EH (cell line): ENCODE measurements at regions not wholly inside any gene's neighbourhood (a gene's known extent, or its start where the extent isn't known, plus 50 kb on each side); places are given as distances from the start of the nearest gene placed in this dataset.

Experiments
- DNase-seq: peaks from one replicate; pipeline ENCODE4 v3.0.0-alpha.2; 2015; ENCODE audit warnings: low read depth

DNA sequence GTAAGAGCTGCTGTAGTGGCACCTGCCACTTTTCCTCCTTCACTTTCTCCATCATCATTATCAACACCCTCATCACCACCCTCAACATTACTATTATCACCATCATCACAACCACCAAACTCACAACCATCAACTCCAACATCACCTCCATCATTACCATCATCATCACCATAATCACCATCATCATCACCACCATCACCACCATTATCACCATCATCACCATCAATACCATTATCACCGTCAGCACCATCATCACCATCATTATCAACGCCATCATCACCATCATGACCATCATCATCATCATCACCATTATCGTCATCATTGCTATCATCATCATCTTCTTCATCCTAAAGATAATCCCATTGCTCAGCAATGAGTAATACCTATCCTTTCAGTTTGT lies 255.8 kb downstream of the CYRIA start:
- DNase-seq, result no peak

DNA sequence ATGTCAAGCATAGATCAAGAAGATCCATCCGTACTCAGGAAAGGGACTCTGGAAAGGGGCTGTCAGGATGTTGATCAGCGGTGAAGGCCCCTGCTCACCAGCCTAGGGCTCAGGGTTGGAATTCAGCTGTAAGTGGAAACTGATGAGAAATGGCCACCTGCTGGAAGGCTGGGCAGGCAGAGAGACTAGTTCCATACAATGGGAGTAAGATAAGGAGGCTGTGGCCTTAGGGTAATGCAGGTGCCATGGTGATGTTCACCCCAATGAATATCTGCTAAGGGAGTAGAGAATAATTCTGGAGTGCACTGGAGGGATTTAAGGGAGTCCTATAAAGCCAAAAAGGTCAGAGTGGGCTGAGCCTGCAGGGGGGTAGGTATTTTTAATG lies 256.6 kb downstream of the CYRIA start:
- DNase-seq, result no peak

DNA sequence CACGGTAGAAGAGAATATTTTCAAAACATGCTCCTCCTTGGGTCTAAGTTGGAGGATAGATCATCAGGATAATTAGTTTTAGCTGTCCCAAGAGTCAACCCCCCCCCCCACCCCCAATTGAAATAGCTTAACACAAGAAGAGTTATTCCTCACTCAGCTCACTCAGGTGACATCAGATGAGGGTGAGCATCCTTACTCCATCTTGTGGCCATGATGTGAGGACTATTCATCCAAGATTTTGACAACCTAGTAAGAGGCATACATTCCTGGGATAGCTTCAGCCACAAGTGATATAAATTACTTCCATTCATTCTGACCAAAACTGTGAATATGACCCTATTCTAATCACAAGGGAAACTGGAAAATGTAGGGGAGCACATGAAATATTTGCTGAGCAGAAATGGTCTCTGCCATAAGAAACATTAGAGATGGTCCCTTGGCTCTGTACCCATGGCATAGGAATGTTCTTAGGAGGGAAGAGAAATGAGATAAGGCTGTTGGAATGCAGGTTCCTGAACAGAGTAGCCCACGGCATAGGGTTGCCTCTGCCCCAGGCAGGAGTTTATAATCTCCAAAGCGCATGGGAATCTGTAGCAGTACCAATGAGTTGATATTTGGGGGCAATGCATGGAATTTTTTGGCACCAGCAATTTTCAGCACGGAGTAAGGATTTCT lies 257.2 kb downstream of the CYRIA start:
- no peak for DNase-seq

DNA sequence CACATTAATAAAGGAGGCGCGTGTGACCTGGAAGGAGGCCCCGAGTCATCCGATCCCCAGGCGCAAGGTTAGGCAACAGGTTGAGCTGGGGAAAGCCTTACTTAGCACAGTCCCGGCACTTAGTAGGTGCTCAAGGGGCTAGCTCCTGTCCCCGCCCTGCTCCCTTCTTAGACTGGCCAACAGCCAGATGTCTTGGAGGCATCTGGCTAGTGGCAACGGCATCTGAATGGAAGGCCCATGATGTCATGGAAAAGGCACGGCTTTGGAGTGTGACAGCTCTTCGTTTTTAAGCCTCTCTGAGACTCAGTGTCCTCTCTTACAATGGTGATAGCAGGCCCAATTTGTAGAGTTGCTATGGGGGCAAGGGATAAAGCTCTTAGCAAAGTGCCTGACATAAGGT lies 258.3 kb downstream of the CYRIA start:
- no peak for DNase-seq

DNA sequence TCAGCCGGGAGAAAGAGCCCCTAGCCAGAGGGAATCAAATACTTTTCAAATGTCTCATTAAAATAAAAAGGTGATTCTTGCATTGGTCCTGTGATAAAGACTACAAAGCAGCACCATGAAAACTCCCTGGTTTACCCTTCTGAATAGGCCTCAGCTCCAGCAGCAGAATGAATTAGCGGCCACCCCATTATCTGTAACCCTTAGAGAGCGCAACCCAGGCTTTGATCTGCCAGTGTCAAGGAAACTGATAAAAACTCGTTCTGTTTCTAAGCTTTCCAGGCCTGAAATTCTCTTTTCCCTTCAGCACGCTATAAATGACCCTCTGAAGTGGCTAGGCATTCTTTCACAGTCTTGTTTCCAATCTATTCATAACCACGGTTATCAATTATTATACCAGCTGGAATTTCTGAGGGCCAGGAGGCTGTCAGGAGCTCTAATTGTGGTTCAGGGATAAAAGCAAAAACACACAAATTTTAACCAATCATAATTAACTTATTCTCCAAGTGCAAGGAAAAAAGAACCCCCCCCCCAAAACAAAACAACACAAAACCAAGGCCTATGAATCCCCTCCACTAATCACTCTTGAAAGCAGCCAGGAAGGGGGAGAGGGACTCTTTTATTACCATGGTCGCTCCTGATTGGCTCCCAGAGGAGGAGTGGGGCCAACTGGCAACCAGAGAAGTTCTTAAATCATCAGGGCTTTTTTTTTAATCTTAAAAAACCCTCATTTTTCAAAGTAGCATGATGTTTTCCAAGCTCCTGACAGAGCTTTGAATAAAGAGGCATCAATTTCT lies 258.9 kb downstream of the CYRIA start:
- no peak for DNase-seq

DNA sequence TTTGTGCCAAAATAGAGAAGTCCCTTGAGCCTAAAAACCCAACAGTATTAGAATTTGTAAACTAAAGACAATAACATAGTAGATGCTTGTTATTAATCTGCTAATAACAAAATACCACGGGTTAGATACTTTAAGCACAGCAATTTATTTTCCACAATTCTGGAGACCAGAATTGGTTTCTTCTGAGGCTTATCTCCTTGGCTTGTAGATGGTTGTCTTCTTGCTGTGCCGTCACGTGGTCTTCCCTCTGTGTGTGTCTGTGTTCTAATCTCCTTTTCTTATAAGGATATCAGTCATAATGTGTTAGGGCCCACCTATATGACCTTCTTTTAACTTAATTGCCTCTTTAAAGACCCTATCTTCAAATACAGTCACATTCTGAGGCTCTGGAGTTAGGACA lies 260.1 kb downstream of the CYRIA start:
- no peak for DNase-seq

DNA sequence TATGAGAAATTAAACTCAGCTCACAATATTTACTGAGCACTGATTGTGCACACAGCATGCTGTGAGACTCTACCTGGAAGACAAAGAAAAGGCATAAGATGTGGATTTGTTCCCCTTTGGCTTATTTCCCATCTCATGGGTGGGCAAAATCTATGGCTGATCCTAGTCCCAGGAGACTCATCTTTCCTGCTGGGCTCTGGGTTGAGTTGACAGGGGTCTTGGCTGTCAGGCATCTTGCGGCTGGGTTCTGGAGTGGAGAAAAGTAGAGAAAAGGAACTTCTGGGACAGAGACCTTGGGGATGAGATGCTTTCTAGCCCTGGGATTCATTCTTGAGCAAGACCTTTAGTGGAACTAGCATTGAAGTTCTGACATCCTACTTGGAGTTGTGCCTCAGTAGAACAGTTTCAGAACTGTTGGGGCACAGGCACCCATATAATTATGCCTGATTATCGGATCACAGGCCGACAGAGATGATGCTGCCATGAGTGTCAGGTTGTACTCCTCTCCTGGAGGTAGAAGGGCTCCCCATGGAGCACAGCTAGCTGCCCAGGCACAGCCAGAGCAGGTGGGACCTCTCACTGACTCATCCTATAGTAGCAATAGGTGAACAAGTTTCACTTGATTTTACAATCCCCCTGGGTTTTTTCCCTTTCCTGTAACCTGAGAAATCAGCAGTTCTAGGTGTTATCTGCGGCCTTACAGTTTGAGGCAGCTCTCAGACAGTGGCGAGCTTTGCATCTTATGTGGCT lies 260.9 kb downstream of the CYRIA start:
- DNase-seq, result no peak

DNA sequence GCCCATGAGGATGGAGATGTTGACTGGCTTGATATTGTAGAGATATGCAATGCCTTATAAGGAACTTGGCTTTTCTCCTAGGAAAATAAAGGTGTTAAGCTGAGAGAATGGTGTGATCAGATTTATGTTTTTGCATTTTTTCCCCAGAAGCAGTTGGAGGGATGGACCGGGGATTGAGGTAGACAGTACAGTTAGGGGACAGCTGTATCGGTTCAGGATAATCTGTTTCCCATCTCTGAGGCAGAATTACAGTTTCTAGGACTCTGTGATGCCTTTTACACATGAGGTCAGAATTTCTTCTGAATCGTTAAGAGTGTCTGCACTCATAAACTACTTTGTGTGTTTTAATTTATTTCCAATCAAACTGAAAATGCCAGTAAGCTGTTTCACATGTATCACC lies 261.5 kb downstream of the CYRIA start:
- no peak for DNase-seq

DNA sequence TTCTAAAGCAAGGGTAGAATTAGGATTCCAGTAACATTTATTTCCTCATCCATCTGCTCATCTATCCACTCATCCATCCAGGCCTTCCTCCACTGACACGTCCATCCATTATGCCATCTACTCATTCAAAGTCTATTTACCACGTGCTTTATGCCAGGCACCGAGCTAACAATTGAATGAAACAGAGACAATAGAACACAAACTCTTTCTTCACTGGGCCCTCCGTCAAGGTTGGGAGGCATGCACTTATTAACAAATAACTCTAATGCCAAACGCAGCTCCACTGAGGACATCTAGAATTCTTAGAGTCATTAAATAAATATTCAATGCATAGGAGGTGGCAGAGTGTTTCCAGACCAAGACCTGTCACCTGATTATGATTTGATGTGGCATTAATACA lies 262.7 kb downstream of the CYRIA start:
- DNase-seq, result no peak

DNA sequence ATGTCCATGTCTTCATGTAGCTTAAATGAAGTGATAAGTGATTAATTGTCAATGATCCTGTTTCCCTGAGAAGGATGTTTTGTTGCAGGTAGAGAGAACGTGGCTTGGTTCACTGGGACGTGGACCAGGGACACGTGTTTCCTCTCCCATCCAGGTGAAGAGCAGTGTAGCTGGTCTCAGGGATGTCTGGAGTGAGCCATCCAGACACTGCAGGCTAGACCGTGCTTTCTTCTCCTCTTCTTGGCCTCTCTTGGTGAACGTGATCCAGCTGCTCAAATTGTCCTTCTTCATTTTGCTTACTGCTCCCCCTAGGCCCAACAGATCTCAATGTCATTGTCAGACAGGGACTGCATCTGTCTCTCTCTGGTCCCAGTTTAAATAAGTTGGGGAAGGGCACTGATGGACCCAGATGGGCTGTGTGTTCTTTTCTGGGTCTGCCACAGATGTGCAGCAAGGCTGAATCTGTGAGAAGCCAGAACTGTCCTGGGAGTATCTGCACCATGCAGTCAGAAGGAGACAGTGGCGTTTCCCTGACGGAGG lies 263.8 kb downstream of the CYRIA start:
- DNase-seq, result no peak

DNA sequence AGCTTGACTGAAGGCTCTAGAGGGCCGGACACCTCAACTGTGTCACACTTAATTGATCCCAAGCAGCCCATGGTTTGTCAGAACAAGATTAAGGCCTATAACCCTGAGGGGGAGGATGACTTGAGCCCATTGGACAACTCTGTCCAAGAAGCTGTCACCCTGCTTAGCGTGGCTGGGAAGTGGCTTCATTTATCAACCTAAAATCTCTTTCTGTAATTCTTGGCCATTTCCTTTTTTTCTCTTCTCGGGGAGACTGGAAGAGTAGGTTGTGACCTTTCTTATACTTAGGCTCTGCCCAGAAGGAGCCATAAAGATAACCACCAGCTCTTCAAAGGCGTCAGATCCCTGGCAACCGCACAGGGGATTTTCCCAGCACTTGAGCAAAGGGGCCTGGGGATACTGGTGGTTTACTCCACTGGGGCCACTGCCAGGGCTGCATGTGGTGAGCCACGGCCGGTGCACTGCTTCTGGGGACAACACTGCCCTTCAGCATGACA lies 265.5 kb downstream of the CYRIA start:
- DNase-seq, result no peak

DNA sequence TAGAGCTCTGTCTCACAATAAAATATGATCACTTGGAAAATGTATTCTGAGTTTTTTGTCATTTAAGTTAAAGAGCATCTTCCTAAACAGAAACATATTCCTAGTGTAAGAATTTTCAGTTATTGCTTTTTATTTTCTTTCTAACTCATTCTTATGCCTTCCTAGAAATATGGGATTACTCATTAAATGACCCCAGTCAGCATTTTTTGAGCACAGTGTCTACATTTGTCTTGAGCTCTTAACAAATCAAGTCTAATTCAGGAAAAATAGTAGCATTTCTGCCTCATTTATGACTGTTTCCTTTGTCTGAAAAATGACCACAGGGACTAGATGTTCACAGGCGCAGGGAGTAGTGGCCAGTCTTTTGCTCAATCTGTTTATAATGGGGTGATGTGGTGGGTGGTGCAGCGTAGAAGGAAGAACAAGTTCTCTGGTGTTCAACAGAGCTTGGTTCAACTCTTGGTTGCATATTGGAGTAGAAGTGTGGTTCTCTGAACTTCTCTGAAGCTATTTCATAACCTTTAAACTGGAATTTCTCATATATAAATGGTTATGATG lies 267.1 kb downstream of the CYRIA start:
- DNase-seq, result no peak

DNA sequence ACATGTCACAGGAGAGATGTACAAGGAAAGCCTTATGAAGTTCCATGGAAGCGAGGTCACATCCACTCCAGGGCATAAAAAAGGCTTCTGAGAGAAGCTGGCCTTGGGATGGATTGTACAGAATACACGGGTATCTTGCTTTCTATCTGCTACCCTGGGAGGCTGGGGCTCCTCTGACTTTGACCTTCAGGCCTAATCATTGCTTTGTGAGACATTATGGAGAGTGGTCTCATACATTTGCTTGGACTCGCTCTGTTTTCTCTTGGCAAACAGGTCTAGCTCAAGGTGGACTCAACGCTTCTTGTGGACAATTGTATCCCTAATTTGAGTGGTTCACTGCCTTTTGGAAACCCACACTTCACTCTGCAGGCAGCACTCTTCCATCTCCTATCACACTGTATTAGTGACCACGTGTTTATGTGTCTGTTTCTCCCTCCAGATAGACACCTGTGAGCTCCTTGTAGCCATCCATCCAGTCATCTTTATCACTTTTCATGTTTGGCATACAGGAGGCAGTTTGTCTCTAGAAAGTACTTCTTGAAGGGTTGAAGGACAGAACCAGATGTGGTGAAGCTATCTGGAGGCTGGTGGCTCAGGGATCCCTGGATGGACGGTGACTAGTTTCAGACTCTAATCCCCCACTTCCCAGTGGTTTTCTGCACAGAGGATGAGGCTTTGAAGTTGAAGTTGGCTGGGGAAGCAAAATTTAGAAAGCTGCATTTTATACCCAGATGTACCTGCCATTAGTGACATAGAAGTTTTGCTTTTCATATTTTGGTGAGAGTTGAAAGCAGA lies 267.8 kb downstream of the CYRIA start:
- DNase-seq, result no peak

DNA sequence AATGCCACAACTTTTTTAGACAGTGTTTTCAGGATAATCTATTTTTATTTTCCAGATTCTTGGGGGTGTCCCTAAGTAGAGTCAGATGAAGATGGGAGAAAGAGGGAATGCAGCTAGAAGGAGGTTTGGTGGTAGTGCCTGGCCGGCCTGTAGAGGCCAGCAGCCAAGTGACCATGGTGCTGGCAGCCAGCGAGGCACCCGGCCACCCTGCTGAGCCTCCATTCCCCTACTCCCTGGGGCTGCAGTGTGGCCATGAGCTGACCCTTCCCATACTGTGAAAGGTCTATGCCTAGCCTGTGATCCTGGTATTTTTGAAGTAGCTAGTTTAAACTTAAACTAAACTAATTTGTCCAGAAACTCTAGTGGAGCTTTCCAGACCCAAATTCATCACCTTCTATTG lies 268.6 kb downstream of the CYRIA start:
- DNase-seq, result no peak

DNA sequence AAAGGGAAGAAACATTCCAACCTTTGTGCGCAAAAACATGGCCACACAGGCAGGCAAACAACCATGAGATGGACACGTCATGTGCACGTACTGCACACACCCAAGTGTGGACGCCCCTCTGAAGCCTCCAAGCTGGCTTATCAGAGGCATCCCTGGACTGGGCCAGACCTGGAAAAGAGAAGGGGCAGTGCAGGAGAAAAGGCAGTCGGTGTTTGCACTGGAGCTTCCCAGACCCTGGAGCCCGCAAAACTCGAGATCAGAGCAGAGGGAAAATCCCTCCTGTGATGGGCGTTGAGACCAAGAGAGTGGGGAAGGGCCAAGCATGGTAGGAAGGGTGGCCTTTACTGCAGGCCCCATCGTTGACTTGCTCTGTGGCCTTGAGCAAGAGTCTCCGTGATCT lies 269.5 kb downstream of the CYRIA start:
- no peak for DNase-seq

DNA sequence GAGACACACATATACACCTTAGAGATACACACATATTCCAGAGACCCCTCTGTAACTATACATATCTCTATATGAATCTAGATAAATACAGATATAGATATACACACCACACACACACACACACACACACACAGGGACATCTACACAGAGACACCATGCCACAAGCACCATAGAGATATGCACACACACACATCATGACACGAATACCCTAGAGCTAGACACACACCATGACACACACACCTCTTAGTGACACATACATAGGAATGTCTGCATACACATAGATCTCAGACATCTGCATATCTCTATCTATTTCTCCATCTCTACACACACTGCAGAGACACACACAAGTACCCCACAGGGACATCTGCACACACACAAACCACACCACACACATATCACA lies 270.0 kb downstream of the CYRIA start:
- DNase-seq, result no peak

DNA sequence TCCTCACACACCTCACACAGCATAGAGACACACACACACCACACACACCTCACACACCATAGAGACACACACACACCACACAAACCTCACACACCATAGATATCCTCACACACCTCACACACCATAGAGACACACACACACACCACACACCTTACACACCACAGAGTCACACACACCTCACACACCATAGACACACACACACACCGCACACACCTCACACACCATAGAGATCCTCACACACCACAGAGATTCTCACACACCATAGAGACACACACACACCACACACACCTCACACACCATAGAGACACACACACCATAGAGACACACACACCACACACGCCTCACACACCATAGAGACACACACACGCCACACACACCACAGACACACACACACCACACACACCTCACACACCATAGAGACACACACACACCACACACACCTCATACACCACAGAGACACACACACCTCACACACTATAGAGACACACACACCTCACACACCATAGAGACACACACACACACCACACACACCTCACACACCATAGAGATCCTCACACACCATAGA lies 270.6 kb downstream of the CYRIA start:
- DNase-seq, result no peak

DNA sequence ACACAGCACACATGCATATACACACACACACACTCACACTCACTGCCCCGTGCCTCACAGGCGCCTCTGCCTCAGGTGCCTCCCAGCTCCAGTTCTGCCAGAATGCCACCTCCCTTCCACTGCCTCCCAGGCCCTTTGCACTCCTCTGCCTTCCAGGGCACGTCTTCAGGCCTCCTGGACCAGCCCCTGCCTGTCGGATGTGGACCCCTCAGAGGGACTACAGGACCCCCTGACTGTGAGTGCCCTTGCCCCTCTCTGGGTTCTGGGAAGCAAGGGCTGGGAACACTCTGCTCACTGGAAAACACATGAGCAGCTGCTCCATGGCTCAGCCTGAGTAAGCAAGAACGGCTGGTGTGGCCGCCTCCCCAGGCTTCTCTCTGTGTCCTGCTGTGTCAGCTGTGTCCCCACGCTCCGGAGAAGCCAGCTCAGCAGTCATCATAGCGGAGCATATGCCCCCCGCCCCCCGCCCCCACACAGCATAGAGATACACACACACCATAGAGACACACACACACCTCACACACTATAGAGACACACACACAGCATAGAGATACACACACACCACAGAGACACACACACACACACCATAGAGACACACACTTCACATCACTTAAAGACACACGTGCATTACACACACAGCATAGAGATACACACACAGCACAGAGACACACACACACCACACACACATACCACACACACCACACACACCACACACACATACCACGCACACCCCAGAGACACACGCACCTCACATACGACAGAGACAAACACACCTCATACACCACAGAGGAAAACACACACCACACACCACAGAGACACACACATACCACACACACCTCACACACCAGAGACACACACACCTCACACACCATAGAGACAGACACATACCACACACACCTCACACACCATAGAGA lies 271.3 kb downstream of the CYRIA start:
- DNase-seq, result no peak

DNA sequence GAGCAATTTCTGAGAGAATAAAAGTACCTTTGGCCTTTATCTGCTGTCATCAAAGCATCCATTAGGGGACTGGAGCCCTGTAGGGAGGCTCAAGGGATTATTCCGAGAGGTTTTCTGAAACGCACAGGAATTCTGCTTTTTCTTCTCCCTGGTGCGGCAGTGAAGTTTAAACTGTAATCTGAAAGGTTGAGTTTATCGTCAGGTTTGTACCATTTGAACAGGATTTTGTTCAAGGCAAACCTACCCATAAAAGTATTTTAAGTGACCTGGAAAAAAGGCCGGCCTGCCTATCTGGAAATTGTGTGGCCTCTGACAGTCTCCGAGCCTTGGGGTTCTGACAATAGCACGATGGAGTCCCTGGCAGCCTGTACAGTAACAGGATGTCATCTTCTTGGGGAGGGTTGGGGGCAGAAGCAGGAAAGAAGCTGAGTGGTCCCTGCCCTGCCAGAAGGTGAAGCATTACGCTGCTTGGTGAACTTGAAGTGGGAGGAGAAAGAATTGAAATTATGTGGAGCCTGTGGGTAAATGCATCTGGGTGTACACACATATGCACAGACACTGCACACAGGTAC lies 272.0 kb downstream of the CYRIA start:
- no peak for DNase-seq
